ENCODE measurements at regions not wholly inside any gene's neighbourhood (a gene's known extent, or its start where the extent isn't known, plus 50 kb on each side); places are given as distances from the start of the nearest gene placed in this dataset.

DNA sequence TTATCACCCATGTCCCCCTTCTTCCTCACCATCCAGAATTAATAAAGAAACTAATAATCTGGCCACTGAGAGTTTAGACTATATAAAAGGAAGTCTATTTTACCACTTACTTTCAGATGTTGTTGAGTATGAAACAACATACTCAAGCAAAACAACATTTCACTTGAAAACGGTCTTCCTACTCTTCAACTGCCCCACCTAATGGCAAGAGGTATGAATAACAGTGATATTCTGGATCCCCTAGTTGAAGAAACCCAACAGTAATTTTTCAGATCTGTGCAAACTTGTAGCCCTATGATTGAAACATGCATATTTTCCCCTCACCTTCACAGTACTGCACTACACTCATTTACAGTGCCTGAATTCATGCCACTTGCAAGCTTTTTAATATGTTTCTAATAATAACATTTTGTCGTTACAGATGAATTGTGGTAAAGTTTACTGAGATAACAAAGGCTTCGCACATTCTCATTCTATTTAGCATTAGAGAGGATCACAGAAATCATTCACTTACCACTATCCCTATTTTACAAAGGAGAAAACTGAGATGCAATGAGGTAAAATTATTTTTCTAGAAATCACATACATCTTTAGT, 267.9 kb upstream of the PDE4D start:
- CTCF ChIA-PET: no interaction called here
- Mint-ChIP-seq H3K36me3 (no peaks in the 10 kb centered on the region), H3K27ac (no peak overlapping the region), H3K4me3 (no peak overlapping the region), H3K9me3 (no peaks in the 10 kb centered on the region), H3K27me3 (no peaks in the 10 kb centered on the region), H3K4me1 (no peaks in the 10 kb centered on the region)
- DNase-seq: no peak

DNA sequence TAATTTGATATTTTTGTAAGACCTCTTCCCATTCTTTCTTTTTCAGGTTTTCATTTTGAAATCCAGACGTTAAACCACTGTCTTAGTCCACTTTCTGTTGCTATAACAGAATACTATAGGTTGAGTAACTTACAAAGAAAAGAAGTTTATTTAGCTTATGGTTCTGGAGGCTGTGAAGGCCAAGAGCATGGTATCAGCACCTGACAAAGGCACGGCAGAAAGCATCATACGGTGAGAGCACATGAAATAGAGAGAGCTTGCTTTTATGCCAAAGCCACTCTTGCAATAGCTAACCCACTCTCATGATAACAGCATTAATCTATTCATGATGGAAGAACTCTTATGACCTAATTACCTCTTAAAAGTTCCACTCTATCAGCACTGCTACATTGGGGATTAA, 255.6 kb upstream of the PDE4D start:
- Mint-ChIP-seq H3K4me3 (no peak overlapping the region), H3K27me3 (no peaks in the 10 kb centered on the region), H3K36me3 (no peaks in the 10 kb centered on the region), H3K4me1 (no peaks in the 10 kb centered on the region), H3K27ac (no peak overlapping the region), H3K9me3 (peaks cover 6% of the 10 kb centered on the region)
- DNase-seq: no peak
- CTCF ChIA-PET: no interaction called here

DNA sequence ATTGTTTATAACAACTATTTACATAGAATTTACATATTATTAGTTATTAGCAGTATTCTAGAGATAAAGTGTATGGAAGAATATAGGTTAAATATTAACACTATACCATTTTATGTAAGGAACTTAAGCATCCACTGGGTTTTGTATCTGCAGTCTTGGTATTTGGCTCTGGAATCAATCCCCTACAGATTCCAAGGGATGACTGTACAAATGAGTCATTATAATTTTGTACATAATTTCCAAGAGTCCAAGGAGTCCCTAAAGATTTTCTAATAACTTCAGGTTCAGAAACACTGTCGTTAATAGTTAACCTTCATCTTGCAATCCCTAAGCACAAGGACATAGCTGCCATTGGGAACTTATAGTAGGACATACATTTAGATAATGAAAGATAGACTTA, 254.8 kb upstream of the PDE4D start:
- CTCF ChIA-PET: no interaction called here
- H3K9me3 Mint-ChIP-seq: peaks cover 3% of the 10 kb centered on the region
- no peaks in the 10 kb centered on the region for H3K27me3 Mint-ChIP-seq
- no peak overlapping the region for H3K4me3 Mint-ChIP-seq
- no peak for DNase-seq
- H3K27ac Mint-ChIP-seq: no peak overlapping the region
- no peaks in the 10 kb centered on the region for H3K36me3 Mint-ChIP-seq
- H3K4me1 Mint-ChIP-seq: no peaks in the 10 kb centered on the region

DNA sequence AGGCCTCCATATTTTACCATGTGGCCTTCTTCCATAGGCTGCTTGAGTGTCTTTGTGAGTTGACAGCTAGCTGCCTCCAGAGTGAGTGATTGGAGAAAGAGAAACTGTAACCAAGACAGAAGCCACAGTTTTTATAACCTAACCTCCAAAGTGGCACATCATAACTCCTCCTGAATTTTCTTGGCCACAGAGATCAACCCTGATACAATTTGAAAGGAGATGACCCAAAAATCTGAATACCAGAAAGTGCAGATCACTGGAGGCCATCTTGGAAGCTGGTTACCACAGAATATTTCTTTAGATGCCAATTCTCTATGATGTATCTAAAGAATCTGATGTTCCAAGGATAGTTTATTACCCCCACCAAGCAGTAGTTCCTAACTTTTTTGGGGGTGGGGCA, 254.3 kb upstream of the PDE4D start:
- Mint-ChIP-seq H3K27me3 (no peaks in the 10 kb centered on the region), H3K4me3 (no peak overlapping the region), H3K4me1 (no peaks in the 10 kb centered on the region), H3K9me3 (no peaks in the 10 kb centered on the region), H3K36me3 (no peaks in the 10 kb centered on the region), H3K27ac (no peak overlapping the region)
- DNase-seq: no peak
- CTCF ChIA-PET: no interaction called here

DNA sequence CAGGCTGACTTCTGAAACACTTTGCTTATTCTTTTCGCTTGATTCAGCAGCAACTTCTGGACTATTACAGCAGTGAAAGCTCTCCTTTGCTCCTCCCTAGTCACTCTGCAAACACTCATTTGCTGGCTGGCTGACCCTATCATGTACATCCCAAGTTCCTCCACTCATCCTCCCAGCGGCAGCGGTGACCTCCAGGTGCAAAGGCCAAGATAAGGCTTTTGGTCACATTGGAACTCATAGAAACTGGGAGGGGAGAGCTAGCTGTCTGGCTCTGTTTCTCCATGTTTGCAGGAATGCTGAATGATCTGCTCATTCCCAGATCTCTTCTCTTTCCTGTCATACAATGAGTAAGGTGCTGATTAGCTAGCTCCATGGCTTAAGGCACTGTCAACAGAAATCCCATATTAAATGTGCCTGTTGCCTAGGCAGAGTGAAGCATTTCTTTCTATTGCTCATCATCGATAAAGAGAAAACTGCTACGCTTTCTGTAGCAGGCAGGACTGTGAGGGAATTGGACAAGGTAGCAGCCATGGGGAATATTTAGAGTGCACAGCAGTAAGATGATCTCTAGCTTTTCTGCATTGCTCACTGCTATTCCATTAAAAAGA, 250.5 kb upstream of the PDE4D start:
- no peaks in the 10 kb centered on the region for H3K9me3 Mint-ChIP-seq
- H3K4me1 Mint-ChIP-seq: no peaks in the 10 kb centered on the region
- no peaks in the 10 kb centered on the region for H3K36me3 Mint-ChIP-seq
- no peak overlapping the region for H3K4me3 Mint-ChIP-seq
- no peaks in the 10 kb centered on the region for H3K27me3 Mint-ChIP-seq
- CTCF ChIA-PET: no interaction called here
- no peak overlapping the region for H3K27ac Mint-ChIP-seq
- no peak for DNase-seq

DNA sequence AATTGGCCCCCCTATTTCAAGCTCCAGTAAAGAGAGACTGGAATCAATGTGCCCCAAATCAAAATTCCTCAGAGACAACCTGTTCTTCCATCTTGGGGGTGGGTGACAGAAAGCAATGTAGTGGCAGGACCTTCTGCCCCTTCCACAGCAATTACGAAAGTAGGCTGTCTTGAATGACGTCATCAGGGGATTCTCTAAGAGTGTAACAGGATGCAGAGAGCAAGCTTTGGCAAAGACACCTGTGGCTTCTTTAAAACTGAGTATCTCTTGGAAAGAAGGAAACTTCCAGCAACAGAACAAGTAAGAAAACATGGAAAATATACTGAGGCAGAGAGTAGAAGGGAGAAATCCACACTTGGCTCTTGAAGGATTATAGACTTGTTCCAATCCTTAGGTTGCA, 247.6 kb upstream of the PDE4D start:
- Mint-ChIP-seq H3K4me3 (no peak overlapping the region), H3K36me3 (no peaks in the 10 kb centered on the region), H3K4me1 (no peaks in the 10 kb centered on the region), H3K27ac (no peak overlapping the region), H3K27me3 (no peaks in the 10 kb centered on the region), H3K9me3 (no peaks in the 10 kb centered on the region)
- CTCF ChIA-PET: no interaction called here
- no peak for DNase-seq

DNA sequence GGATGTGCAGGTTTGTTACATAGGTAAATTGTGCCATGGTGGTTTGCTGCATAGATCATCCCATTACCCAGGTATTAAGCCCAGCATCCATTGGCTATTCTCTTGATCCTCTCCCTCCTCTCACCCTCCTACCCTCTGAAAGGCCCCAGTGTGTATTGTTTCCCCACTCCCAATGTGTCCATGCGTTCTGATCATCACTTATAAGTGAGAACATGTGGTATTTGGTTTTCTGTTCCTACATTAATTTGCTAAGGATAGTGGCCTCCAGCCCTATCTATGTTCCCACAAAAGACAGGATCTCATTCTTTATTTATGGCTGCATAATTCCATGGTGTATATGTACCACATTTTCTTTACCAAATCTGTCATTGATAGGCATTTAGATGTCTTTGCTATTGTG, 243.3 kb upstream of the PDE4D start:
- Mint-ChIP-seq H3K4me1 (no peaks in the 10 kb centered on the region), H3K27ac (no peak overlapping the region), H3K36me3 (no peaks in the 10 kb centered on the region), H3K4me3 (no peak overlapping the region), H3K27me3 (no peaks in the 10 kb centered on the region), H3K9me3 (no peaks in the 10 kb centered on the region)
- CTCF ChIA-PET: no interaction called here
- no peak for DNase-seq

DNA sequence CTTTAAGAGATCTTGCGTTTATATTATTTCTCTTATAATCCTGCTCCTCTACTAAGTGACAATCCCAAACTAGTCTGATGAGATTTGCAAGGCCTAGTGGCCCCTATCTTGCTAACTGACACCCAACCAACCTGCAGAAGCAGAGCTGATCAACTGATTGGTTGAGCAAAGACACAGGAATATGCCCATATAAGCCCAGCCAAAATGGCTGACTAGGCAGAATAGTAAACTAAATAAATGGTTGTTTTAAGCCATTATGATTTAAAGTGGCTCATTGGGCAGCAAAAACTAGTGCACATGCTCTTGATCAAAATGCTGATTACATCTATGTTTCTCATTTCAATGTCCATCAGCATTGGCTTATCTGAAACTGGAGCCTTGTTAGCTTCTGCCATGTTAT, 238.0 kb upstream of the PDE4D start:
- H3K9me3 Mint-ChIP-seq: no peaks in the 10 kb centered on the region
- DNase-seq: no peak

DNA sequence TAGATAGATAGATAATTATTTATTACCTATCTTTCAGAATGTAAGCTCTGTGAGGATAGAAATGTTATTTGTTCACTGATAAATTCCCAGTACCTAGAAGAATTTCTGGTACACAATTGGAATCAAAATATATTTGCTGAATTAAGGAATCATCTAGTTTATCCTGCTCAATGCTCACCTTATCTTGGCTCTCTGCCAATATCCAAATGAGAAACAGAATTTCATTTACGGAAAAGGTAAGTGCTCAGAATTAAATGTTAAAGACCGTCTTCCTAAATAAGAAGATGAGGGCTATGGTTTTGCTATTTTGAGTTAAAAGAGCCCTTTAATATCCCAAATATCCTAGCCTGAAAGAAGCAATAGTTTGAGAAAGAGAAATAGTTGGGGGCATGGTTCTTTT, 232.1 kb upstream of the PDE4D start:
- H3K9me3 Mint-ChIP-seq: peaks cover 2% of the 10 kb centered on the region
- H3K36me3 Mint-ChIP-seq: no peaks in the 10 kb centered on the region
- no peak overlapping the region for H3K27ac Mint-ChIP-seq

More for the DNA sequence above, 238.0 kb upstream of the PDE4D start:
- Mint-ChIP-seq H3K4me1 (no peaks in the 10 kb centered on the region), H3K27ac (no peak overlapping the region), H3K4me3 (no peak overlapping the region), H3K36me3 (no peaks in the 10 kb centered on the region), H3K27me3 (no peaks in the 10 kb centered on the region)
- CTCF ChIA-PET: no interaction called here

DNA sequence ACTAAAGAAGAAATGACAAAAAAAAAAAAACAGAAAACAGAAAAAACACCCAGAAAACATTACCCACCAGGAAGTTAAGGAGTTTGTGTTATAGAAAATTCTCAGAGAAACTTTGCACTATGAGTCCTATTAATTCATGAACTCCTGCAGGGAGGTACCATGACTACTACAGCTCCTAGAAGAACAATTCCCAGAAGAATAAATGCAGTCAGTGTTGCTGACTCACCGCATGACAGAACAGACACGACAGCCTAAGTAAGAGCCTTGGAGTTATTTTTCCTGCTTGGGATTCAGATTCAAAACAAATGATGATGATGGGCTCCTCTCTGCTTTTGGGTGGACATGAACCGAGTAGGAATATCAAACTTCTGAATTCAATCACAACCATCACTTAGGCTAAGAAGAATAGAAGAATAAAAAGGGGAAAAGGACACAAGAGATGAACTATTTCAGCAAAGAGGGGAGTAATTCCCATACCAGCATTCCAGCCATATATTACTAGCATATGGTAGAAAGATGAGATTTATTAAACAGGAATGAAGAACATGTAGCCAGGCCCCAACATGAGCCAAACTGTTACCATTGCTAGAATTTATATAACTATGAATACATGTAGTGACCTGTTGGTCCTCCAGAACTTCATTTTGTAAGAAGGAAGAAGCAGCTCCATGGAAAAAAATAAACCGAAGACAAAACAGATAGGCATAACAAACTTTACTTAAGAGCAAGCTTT, 209.6 kb upstream of the PDE4D start:
- H3K36me3 Mint-ChIP-seq: no peaks in the 10 kb centered on the region
- CTCF ChIA-PET: no interaction called here
- H3K4me1 Mint-ChIP-seq: no peaks in the 10 kb centered on the region
- no peak for DNase-seq
- H3K9me3 Mint-ChIP-seq: peaks cover 13% of the 10 kb centered on the region
- H3K4me3 Mint-ChIP-seq: no peak overlapping the region
- no peaks in the 10 kb centered on the region for H3K27me3 Mint-ChIP-seq
- no peak overlapping the region for H3K27ac Mint-ChIP-seq

More for the DNA sequence above, 232.1 kb upstream of the PDE4D start:
- DNase-seq: no peak
- CTCF ChIA-PET: no interaction called here
- Mint-ChIP-seq H3K27me3 (no peaks in the 10 kb centered on the region), H3K4me1 (no peaks in the 10 kb centered on the region), H3K4me3 (no peak overlapping the region)

DNA sequence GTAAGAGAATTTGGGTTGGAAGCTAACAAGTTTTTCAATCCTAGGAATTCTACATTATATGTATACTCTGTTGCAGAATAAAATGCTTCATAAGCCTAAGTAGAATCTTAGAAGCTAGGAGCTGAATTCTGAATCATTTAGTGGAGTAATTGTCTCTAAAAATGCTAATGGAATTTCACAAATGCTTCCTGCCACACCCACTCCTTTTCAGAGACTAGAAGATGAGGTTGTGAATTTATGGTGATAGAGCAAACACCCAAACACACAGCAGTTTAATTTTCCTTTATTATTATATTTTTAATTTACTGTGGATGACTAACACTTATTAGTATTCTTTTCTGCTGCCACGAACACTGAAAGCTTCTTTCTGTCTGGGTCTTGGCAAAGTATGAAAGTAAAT, 208.0 kb upstream of the PDE4D start:
- Mint-ChIP-seq H3K4me3 (no peak overlapping the region), H3K27ac (no peak overlapping the region), H3K4me1 (no peaks in the 10 kb centered on the region), H3K9me3 (peaks cover 13% of the 10 kb centered on the region), H3K36me3 (no peaks in the 10 kb centered on the region), H3K27me3 (no peaks in the 10 kb centered on the region)
- CTCF ChIA-PET: no interaction called here
- no peak for DNase-seq

DNA sequence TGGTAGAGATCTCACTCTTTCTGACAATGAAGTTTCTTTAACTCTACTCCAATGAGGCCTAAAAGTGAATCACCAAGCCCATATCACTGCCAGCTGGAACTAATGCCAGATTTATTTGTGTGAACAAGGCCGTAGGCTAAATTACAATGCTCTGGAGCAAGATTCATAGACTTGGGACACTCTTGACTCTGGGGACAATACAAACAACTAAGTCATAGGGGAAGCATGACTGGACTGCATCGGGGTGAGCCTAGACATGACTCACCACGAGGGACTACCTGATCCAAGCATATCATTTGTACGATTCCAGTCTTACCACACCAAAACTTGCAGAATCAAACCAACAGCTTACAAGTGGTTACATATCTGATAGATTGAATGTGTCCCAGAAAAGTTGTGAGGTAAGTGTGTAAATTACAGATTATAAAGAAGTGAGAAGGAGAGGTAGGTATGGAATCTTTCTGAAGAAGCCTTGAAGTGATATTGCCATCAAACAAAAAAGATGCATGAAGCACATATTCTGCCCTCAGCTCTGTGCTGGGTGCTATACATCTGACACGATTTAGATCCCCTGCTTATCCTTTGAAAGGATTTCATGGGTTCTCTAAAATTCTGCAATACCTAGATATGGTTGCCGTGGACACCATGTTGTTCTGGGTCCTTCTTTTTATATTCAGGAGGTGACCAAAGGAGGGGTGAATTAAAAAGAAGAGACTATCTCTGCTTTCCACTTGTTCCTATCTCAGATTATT, 199.3 kb upstream of the PDE4D start:
- Mint-ChIP-seq H3K9me3 (peaks cover 7% of the 10 kb centered on the region), H3K4me1 (no peaks in the 10 kb centered on the region), H3K36me3 (no peaks in the 10 kb centered on the region), H3K27ac (no peak overlapping the region), H3K4me3 (no peak overlapping the region), H3K27me3 (no peaks in the 10 kb centered on the region)
- no peak for DNase-seq
- CTCF ChIA-PET: no interaction called here

DNA sequence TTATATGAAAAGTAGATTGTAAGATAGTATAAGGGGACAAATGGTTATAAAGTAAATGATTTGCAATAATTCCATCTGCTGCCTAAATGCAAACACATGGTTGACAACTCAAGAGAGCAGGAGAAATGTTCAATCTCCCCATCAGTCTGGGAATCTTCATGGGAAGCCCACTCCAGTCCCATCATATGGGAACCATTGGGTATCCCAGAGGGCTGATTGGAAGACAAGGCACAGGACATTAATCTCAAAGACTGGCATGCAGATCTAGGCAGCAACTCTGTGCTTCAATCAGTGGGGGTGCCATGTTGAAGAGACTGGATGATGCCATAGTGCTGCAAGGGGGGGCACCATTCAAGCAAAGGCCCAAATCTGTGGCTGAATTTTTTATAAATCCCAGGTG, 193.1 kb upstream of the PDE4D start:
- H3K4me3 Mint-ChIP-seq: no peak overlapping the region
- peaks cover 6% of the 10 kb centered on the region for H3K9me3 Mint-ChIP-seq
- DNase-seq: no peak
- CTCF ChIA-PET: no interaction called here
- no peaks in the 10 kb centered on the region for H3K4me1 Mint-ChIP-seq
- no peaks in the 10 kb centered on the region for H3K36me3 Mint-ChIP-seq
- H3K27me3 Mint-ChIP-seq: no peaks in the 10 kb centered on the region
- H3K27ac Mint-ChIP-seq: no peak overlapping the region

DNA sequence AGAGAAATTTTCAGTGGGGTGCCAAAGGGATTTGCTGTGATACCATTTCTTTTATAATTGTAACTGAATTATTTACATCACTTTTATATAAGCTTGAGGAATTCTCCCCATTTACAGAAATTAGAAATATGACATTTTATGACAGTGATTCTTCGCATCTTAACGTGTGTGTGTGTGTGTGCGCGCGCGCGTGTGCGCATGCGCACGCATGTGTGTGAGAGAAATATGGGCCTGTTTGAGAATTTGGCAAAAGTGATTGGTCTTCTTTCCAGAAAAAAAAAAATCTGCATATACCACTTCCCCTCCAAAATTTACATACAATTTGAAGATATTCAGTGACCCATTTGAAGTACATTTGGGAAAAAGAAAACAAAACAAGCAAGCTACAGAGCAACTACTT, 190.7 kb upstream of the PDE4D start:
- CTCF ChIA-PET: no interaction called here
- peaks cover 6% of the 10 kb centered on the region for H3K9me3 Mint-ChIP-seq
- no peak overlapping the region for H3K4me3 Mint-ChIP-seq
- no peaks in the 10 kb centered on the region for H3K4me1 Mint-ChIP-seq
- DNase-seq: no peak
- no peak overlapping the region for H3K27ac Mint-ChIP-seq
- H3K36me3 Mint-ChIP-seq: no peaks in the 10 kb centered on the region
- no peaks in the 10 kb centered on the region for H3K27me3 Mint-ChIP-seq

DNA sequence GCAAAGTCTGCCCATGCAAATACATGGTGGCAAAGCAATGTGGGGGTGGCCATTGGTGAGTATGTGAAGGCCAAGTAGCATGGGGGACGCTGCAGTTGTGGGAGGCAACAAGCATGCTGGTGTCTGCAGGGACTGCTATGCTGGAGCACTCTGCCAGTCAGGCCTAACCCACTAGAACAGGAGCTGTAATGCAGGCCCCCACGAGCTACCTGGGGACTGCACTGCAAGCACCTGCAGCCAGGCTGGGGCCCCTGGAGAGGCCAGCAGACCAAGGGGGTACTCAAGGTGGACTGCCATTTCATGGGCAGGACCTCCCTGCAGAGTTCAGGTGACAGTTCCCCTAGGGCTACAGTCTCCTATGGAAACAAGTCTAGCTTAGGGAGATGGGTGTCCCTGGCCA, 183.8 kb upstream of the PDE4D start:
- Mint-ChIP-seq H3K4me1 (no peaks in the 10 kb centered on the region), H3K27me3 (no peaks in the 10 kb centered on the region), H3K9me3 (peaks cover 14% of the 10 kb centered on the region), H3K36me3 (no peaks in the 10 kb centered on the region), H3K4me3 (no peak overlapping the region), H3K27ac (no peak overlapping the region)
- CTCF ChIA-PET: no interaction called here
- no peak for DNase-seq

Data from activated naive CD4-positive, alpha-beta T cell treated with anti-CD3 and anti-CD28 coated beads, Interleukin-2, amount 10 ng/mL, durations not matched to agents 7 days and 5 days (primary cell).